NB4 (cell line): ENCODE measurements at regions not wholly inside any gene's neighbourhood (a gene's known extent, or its start where the extent isn't known, plus 50 kb on each side); places are given as distances from the start of the nearest gene placed in this dataset.

Source experiments
- CTCF ChIP-seq: IDR thresholded peaks from one replicate; pipeline ENCODE4 v1.5.1; 2012; ENCODE audit warnings: low read depth, low read length
- POLR2A ChIP-seq: IDR thresholded peaks from 2 replicates; pipeline ENCODE4 v1.6.1; 2011; ENCODE audit warnings: mild to moderate bottlenecking; ENCODE audit not compliant: insufficient read length; ENCODE audit errors: extremely low read depth

- no peak for TF ChIP-seq CTCF
- no peak for TF ChIP-seq POLR2A
Measured at GRCh38 chr5:126228934-126229333, 194.3 kb upstream of the GRAMD2B start.
